ENCODE measurements at regions not wholly inside any gene's neighbourhood (a gene's known extent, or its start where the extent isn't known, plus 50 kb on each side); places are given as distances from the start of the nearest gene placed in this dataset.

GRCh38 chr11:80559942-80560341 lies 1119.1 kb upstream of the TENM4 start:
- TF ChIP-seq CTCF (IDR thresholded peaks at IDR 0.05), result no peak
- no peak for TF ChIP-seq ZFX (IDR thresholded peaks at IDR 0.05; ENCODE audit: borderline replicate concordance)
